ENCODE measurements at regions not wholly inside any gene's neighbourhood (a gene's known extent, or its start where the extent isn't known, plus 50 kb on each side); places are given as distances from the start of the nearest gene placed in this dataset.

- TF ChIP-seq CTCF (IDR thresholded peaks at IDR 0.05) (no peak), POLR2A (IDR thresholded peaks at IDR 0.05; ENCODE audit: low read depth) (no peak)
These were observed 122.4 kb downstream of the DACT1 start for GRCh38 chr14:58760121-58760520.
